Liver (tissue), 8 donors: ENCODE measurements at regions not wholly inside any gene's neighbourhood (a gene's known extent, or its start where the extent isn't known, plus 50 kb on each side); places are given as distances from the start of the nearest gene placed in this dataset.
"Not testable (repeated sequence)": the region's sequence is repeated elsewhere in the genome, so short reads cannot be mapped to it uniquely, and the experiment has no call there.

Experiments used
- DNase-seq: peaks from one replicate; pipeline ENCODE4 v3.0.0-alpha.2; 2017; ENCODE audit warnings: low spot score
- H3K27ac ChIP-seq, 2 donors: one replicate each; pipeline ENCODE4 v1.7.0; 2013; ENCODE audit warnings: inconsistent platforms in 2 of 2, low read length in 2 of 2, control low read depth in 1 of 2, low read depth in 1 of 2, mild to moderate bottlenecking in 1 of 2
- H3K27me3 ChIP-seq, 4 donors: one replicate each; pipeline versions ENCODE4 v1.6.1 to v1.7.0; 2013; ENCODE audit warnings: low read length in 3 of 4, inconsistent platforms in 1 of 4, mild to moderate bottlenecking in 1 of 4, moderate library complexity in 1 of 4; ENCODE audit not compliant: control insufficient read depth in 4 of 4, insufficient read depth in 4 of 4
- H3K36me3 ChIP-seq, 4 donors: one replicate each; pipeline versions ENCODE4 v1.6.1 to v1.7.0; 2013; ENCODE audit warnings: low read length in 3 of 4, mild to moderate bottlenecking in 3 of 4, low read depth in 1 of 4, moderate library complexity in 1 of 4; ENCODE audit not compliant: control insufficient read depth in 4 of 4, insufficient read depth in 3 of 4
- H3K4me1 ChIP-seq, 4 donors: one replicate each; pipeline versions ENCODE4 v1.6.1 to v1.7.0; 2013; ENCODE audit warnings: low read length in 3 of 4, mild to moderate bottlenecking in 3 of 4, moderate library complexity in 1 of 4; ENCODE audit not compliant: control insufficient read depth in 4 of 4, insufficient read depth in 4 of 4
- H3K4me3 ChIP-seq, 3 donors: one replicate each; pipeline versions ENCODE4 v1.6.1 to v1.7.0; 2013; ENCODE audit warnings: low read length in 3 of 3, control low read depth in 1 of 3, low read depth in 1 of 3, mild to moderate bottlenecking in 1 of 3
- H3K9ac ChIP-seq, 2 donors: one replicate each; pipeline ENCODE4 v1.7.0; 2013; ENCODE audit warnings: low read length in 2 of 2, mild to moderate bottlenecking in 2 of 2, moderate library complexity in 2 of 2, control low read depth in 1 of 2, low read depth in 1 of 2
- H3K9me3 ChIP-seq, 4 donors: one replicate each; pipeline versions ENCODE4 v1.6.1 to v1.7.0; 2013; ENCODE audit warnings: low read length in 3 of 4; ENCODE audit not compliant: control insufficient read depth in 4 of 4
- CTCF ChIP-seq: fragments of 150-350 bp; IDR thresholded peaks from 2 replicates; pipeline ENCODE4 v1.5.1; 2017; ENCODE audit warnings: improper control_type of control experiment, low read depth, low read length; ENCODE audit not compliant: missing input control
- EGR1 ChIP-seq, 2 donors: IDR thresholded peaks; 2 replicates each; pipeline ENCODE4 v1.6.1; 2016 to 2018; ENCODE audit warnings: antibody characterized with exemption in 2 of 2, low read depth in 2 of 2
- FOXA1 ChIP-seq: IDR thresholded peaks from 2 replicates; pipeline ENCODE4 v1.6.1; 2016; ENCODE audit warnings: antibody characterized with exemption
- FOXA2 ChIP-seq: IDR thresholded peaks from 2 replicates; pipeline ENCODE4 v1.6.1; 2016; ENCODE audit warnings: antibody characterized with exemption
- GABPA ChIP-seq, 2 donors: IDR thresholded peaks in 1 of 2; conservative IDR thresholded peaks in 1 of 2; 2 replicates each; pipeline ENCODE4 v1.6.1; 2016; ENCODE audit warnings: antibody characterized with exemption in 2 of 2, mild to moderate bottlenecking in 1 of 2, moderate library complexity in 1 of 2
- HNF4A ChIP-seq, 2 donors: conservative IDR thresholded peaks; 2 replicates each; pipeline ENCODE4 v1.6.1; 2016; ENCODE audit warnings: antibody characterized with exemption in 2 of 2, mild to moderate bottlenecking in 2 of 2
- JUND ChIP-seq, 2 donors: IDR thresholded peaks; 2 replicates each; pipeline ENCODE4 v1.6.1; 2016; ENCODE audit warnings: antibody characterized with exemption in 2 of 2
- NR2F2 ChIP-seq: IDR thresholded peaks from 2 replicates; pipeline ENCODE4 v1.6.1; 2016; ENCODE audit warnings: antibody characterized with exemption
- REST ChIP-seq: IDR thresholded peaks from 2 replicates; pipeline ENCODE4 v1.6.1; 2016; ENCODE audit warnings: antibody characterized with exemption, mild to moderate bottlenecking
- SP1 ChIP-seq: IDR thresholded peaks from 2 replicates; pipeline ENCODE4 v1.6.1; 2018; ENCODE audit warnings: antibody characterized with exemption, mild to moderate bottlenecking
- YY1 ChIP-seq: IDR thresholded peaks from 2 replicates; pipeline ENCODE4 v1.6.1; 2016; ENCODE audit warnings: antibody characterized with exemption, mild to moderate bottlenecking
- WGBS: extraction: QIAGEN DNeasy Blood & Tissue Kit; methylation state at CpG from one replicate; pipeline ENCODE4 v1.1.7; 2013; 5-methylcytosine and 5-hydroxymethylcytosine counted together
- TF ChIP-seq, protein P1 (sequence below): IDR thresholded peaks from 2 replicates; pipeline ENCODE4 v1.6.1; 2016; ENCODE audit warnings: antibody characterized with exemption
- donor health status: healthy.
- donor health status: healthy.
- donor health status: healthy.
- donor health status: healthy.
- donor health status: healthy.

- WGBS: 70% methylated on average over 4 of the region's 4 CpGs
Observed at GRCh38 chr7:42543953-42544352, 306.9 kb upstream of the GLI3 start.

GRCh38 chr7:42542446-42542845 is 305.4 kb upstream of the GLI3 start:
- H3K27me3 ChIP-seq, H3K4me3 ChIP-seq, DNase-seq, H3K4me1 ChIP-seq, H3K36me3 ChIP-seq, H3K9me3 ChIP-seq, H3K27ac ChIP-seq, H3K9ac ChIP-seq: not testable (repeated sequence)
- 83% methylated on average over 1 of the region's 1 CpG for WGBS

More at GRCh38 chr7:42543953-42544352, 306.9 kb upstream of the GLI3 start:
- Histone ChIP-seq H3K9me3 (no peaks in the 10 kb centered on the region), H3K4me1 (no peaks in the 10 kb centered on the region), H3K27me3 (no peaks in the 10 kb centered on the region), H3K36me3 (no peaks in the 10 kb centered on the region), H3K4me3 (no peak overlapping the region), H3K9ac (no peak overlapping the region), H3K27ac (no peak overlapping the region)
- TF ChIP-seq FOXA2: no peak
- DNase-seq: no peak

GRCh38 chr7:42534441-42534840 is 297.4 kb upstream of the GLI3 start:
- no peak for TF ChIP-seq JUND (IDR thresholded peaks at IDR 0.05)
- H3K27ac ChIP-seq: no peak overlapping the region
- H3K9me3 ChIP-seq: peaks cover 0 to 6% (median 1%) of the 10 kb centered on the region in 4 donors
- 90% methylated on average over 1 of the region's 1 CpG for WGBS
- no peak for DNase-seq
- no peaks in the 10 kb centered on the region for H3K27me3 ChIP-seq
- no peaks in the 10 kb centered on the region for H3K36me3 ChIP-seq
- no peak overlapping the region for H3K4me3 ChIP-seq
- H3K4me1 ChIP-seq: no peaks in the 10 kb centered on the region
- H3K9ac ChIP-seq: no peak overlapping the region

DNA sequence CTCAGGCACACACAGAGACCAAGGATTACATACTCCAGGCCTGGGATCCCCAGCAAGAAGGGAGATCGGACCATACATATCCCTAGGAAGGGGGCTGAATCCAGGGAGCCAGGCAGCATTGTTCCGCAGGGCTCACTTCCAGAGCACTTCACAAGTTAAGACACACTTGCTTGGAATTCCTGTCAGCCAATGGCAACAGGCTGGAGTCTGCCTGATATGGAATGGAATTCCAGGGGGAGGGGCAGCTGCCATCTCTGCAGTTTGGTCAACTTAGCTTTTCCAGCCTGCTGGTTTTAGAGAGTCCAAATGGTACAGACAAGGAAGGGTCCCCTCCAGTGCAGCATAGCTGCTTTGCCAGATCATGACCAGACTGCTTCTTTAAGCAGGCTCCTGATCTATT is 290.0 kb upstream of the GLI3 start:
- Histone ChIP-seq H3K27me3 (no peaks in the 10 kb centered on the region), H3K4me1 (no peaks in the 10 kb centered on the region), H3K27ac (no peak overlapping the region), H3K36me3 (no peaks in the 10 kb centered on the region), H3K9me3 (peaks cover 0 to 25% (median 3%) of the 10 kb centered on the region in 4 donors), H3K4me3 (no peak overlapping the region), H3K9ac (no peak overlapping the region)
- WGBS: 67% methylated on average over 2 of the region's 2 CpGs
- no peak for DNase-seq
- TF ChIP-seq NR2F2 (no peak), EGR1 (IDR thresholded peaks at IDR 0.05; ENCODE audit: low read depth in 2 of 2) (no peak), YY1 (no peak), GABPA (IDR thresholded peaks at IDR 0.05 in 1 of 2, conservative IDR thresholded peaks at IDR 0.05 in 1 of 2) (no peak), JUND (IDR thresholded peaks at IDR 0.05) (no peak)

GRCh38 chr7:42522227-42522991 is 285.4 kb upstream of the GLI3 start:
- DNase-seq: no peak
- no peak overlapping the region for H3K9ac ChIP-seq
- no peak overlapping the region for H3K27ac ChIP-seq
- WGBS: 47% methylated on average over 19 of the region's 19 CpGs
- no peaks in the 10 kb centered on the region for H3K36me3 ChIP-seq
- no peak overlapping the region for H3K4me3 ChIP-seq
- H3K9me3 ChIP-seq: peaks cover 0 to 25% (median 2%) of the 10 kb centered on the region in 4 donors
- no peaks in the 10 kb centered on the region for H3K27me3 ChIP-seq
- H3K4me1 ChIP-seq: no peaks in the 10 kb centered on the region
- no peak for TF ChIP-seq SP1
- no peak for TF ChIP-seq GABPA (IDR thresholded peaks at IDR 0.05 in 1 of 2, conservative IDR thresholded peaks at IDR 0.05 in 1 of 2)
- TF ChIP-seq REST: no peak
- TF ChIP-seq YY1: no peak
- no peak for TF ChIP-seq HNF4A (conservative IDR thresholded peaks at IDR 0.05)
- TF ChIP-seq FOXA1: no peak
- TF ChIP-seq NR2F2: no peak
- no peak for TF ChIP-seq JUND (IDR thresholded peaks at IDR 0.05)
- TF ChIP-seq, protein P1, sequence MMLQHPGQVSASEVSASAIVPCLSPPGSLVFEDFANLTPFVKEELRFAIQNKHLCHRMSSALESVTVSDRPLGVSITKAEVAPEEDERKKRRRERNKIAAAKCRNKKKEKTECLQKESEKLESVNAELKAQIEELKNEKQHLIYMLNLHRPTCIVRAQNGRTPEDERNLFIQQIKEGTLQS: no peak
- no peak for TF ChIP-seq CTCF
